ENCODE measurements at regions not wholly inside any gene's neighbourhood (a gene's known extent, or its start where the extent isn't known, plus 50 kb on each side); places are given as distances from the start of the nearest gene placed in this dataset.

DNA sequence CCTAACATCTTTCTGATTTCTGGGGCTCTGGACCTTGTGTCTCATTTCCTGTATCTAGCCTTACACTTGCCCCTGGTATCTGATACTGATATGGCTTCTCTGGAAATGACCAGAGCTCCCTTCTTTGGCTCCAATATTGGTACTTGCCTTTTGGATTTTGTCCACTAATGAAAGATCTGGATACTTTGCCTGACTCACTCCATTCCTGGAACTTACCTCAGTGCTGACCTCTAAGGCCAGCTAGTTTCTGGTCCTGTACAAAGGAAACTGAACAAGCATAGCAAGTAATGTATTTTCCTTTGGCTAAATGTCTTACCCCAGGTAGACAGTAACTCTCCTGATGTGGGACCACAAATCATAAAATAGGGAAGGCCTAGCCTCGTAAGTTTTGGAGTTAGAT is 93.8 kb upstream of the SLC4A7 start:
- H3K36me3 Mint-ChIP-seq (ENCODE audit: unreplicated experiment): no peaks in the 10 kb centered on the region
- TF ChIP-seq, protein P1, sequence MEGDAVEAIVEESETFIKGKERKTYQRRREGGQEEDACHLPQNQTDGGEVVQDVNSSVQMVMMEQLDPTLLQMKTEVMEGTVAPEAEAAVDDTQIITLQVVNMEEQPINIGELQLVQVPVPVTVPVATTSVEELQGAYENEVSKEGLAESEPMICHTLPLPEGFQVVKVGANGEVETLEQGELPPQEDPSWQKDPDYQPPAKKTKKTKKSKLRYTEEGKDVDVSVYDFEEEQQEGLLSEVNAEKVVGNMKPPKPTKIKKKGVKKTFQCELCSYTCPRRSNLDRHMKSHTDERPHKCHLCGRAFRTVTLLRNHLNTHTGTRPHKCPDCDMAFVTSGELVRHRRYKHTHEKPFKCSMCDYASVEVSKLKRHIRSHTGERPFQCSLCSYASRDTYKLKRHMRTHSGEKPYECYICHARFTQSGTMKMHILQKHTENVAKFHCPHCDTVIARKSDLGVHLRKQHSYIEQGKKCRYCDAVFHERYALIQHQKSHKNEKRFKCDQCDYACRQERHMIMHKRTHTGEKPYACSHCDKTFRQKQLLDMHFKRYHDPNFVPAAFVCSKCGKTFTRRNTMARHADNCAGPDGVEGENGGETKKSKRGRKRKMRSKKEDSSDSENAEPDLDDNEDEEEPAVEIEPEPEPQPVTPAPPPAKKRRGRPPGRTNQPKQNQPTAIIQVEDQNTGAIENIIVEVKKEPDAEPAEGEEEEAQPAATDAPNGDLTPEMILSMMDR (IDR thresholded peaks at IDR 0.05; ENCODE audit: partially characterized antibody, unreplicated experiment): no peak
- no peak for DNase-seq
- peaks cover 2% of the 10 kb centered on the region for H3K4me1 Mint-ChIP-seq (ENCODE audit: low read depth, unreplicated experiment)
- H3K27ac Mint-ChIP-seq (ENCODE audit: unreplicated experiment): no peak overlapping the region
- no peaks in the 10 kb centered on the region for H3K9me3 Mint-ChIP-seq (ENCODE audit: unreplicated experiment)
- no peak overlapping the region for H3K4me3 Mint-ChIP-seq (ENCODE audit: unreplicated experiment)
- H3K27me3 Mint-ChIP-seq (ENCODE audit: unreplicated experiment): no peaks in the 10 kb centered on the region

- DNase-seq: no peak
- H3K9me3 Mint-ChIP-seq (ENCODE audit: unreplicated experiment): no peaks in the 10 kb centered on the region
- peaks cover 2% of the 10 kb centered on the region for H3K4me1 Mint-ChIP-seq (ENCODE audit: low read depth, unreplicated experiment)
- H3K4me3 Mint-ChIP-seq (ENCODE audit: unreplicated experiment): no peak overlapping the region
- no peaks in the 10 kb centered on the region for H3K27me3 Mint-ChIP-seq (ENCODE audit: unreplicated experiment)
- TF ChIP-seq, protein P1 (IDR thresholded peaks at IDR 0.05; ENCODE audit: partially characterized antibody, unreplicated experiment): no peak
- H3K27ac Mint-ChIP-seq (ENCODE audit: unreplicated experiment): no peak overlapping the region
- no peaks in the 10 kb centered on the region for H3K36me3 Mint-ChIP-seq (ENCODE audit: unreplicated experiment)
Measured at GRCh38 chr3:27577504-27577903, 93.3 kb upstream of the SLC4A7 start.

DNA sequence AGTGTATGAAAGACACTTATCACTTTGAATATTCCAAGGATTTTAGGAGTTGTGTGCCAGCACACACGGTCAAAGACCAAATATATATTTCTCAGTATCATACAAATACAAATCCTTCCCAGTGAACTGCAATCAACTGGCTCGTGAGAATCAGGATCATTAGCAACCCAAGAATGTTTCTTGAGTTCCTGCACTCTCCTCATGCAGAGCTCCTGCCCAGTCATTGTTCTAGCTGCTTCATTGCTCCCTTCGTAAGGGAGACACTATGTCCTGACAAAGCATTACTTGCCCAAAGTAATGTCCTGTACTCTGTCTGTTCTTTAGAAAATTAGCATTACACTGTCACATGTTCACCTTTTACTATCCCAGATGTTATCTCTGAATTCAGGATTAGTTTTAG is 92.0 kb upstream of the SLC4A7 start:
- Mint-ChIP-seq H3K4me1 (ENCODE audit: low read depth, unreplicated experiment) (peaks cover 2% of the 10 kb centered on the region), H3K4me3 (ENCODE audit: unreplicated experiment) (no peak overlapping the region), H3K36me3 (ENCODE audit: unreplicated experiment) (no peaks in the 10 kb centered on the region), H3K27me3 (ENCODE audit: unreplicated experiment) (no peaks in the 10 kb centered on the region), H3K27ac (ENCODE audit: unreplicated experiment) (no peak overlapping the region), H3K9me3 (ENCODE audit: unreplicated experiment) (no peaks in the 10 kb centered on the region)
- DNase-seq: no peak
- TF ChIP-seq, protein P1 (IDR thresholded peaks at IDR 0.05; ENCODE audit: partially characterized antibody, unreplicated experiment): no peak

GRCh38 chr3:27575499-27575898 is 91.3 kb upstream of the SLC4A7 start:
- no peaks in the 10 kb centered on the region for H3K9me3 Mint-ChIP-seq (ENCODE audit: unreplicated experiment)
- H3K27ac Mint-ChIP-seq (ENCODE audit: unreplicated experiment): no peak overlapping the region
- H3K27me3 Mint-ChIP-seq (ENCODE audit: unreplicated experiment): no peaks in the 10 kb centered on the region
- peaks cover 2% of the 10 kb centered on the region for H3K4me1 Mint-ChIP-seq (ENCODE audit: low read depth, unreplicated experiment)
- TF ChIP-seq, protein P1 (IDR thresholded peaks at IDR 0.05; ENCODE audit: partially characterized antibody, unreplicated experiment): no peak
- no peak overlapping the region for H3K4me3 Mint-ChIP-seq (ENCODE audit: unreplicated experiment)
- no peaks in the 10 kb centered on the region for H3K36me3 Mint-ChIP-seq (ENCODE audit: unreplicated experiment)
- no peak for DNase-seq

DNA sequence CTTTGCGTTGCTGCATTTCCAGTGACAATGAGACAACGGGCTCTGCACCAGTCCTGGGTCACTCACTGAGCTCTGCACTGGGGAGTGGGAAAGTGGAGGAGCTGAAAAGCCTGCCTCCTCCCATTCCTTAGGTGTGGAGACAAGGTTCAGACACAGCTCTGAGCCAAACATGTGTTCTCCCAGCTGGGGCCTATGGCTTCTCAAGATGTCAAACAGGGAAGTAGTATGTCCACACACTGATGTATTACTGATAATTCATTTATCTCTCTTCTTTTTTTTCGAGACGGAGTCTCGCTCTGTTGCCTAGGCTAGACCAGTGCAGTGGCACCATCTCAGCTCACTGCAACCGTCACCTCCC is 90.2 kb upstream of the SLC4A7 start:
- Mint-ChIP-seq H3K27me3 (ENCODE audit: unreplicated experiment) (no peaks in the 10 kb centered on the region), H3K4me3 (ENCODE audit: unreplicated experiment) (no peak overlapping the region), H3K9me3 (ENCODE audit: unreplicated experiment) (no peaks in the 10 kb centered on the region), H3K36me3 (ENCODE audit: unreplicated experiment) (no peaks in the 10 kb centered on the region), H3K27ac (ENCODE audit: unreplicated experiment) (no peak overlapping the region), H3K4me1 (ENCODE audit: low read depth, unreplicated experiment) (peaks cover 2% of the 10 kb centered on the region)
- DNase-seq: no peak
- TF ChIP-seq, protein P1 (IDR thresholded peaks at IDR 0.05; ENCODE audit: partially characterized antibody, unreplicated experiment): no peak

Data from glutamatergic neuron (in vitro differentiated cells).